MCF 10A (cell line): ENCODE measurements at regions not wholly inside any gene's neighbourhood (a gene's known extent, or its start where the extent isn't known, plus 50 kb on each side); places are given as distances from the start of the nearest gene placed in this dataset.

ENCODE experiments used
- BruUV-seq: library from RNA; stranded (reverse); fragments of 400-500 nt; replicated peaks from 2 replicates; lab custom pipeline; 2021; lab: Mats Ljungman, UMichigan
- CTCF ChIA-PET: fragments of 300-600 bp; sonication (Branson Sonifier 250); formaldehyde crosslinking; extraction: SDS; loops from one replicate; lab custom pipeline; 2021; ENCODE audit warnings: antibody characterized with exemption, inconsistent platforms; lab: Yijun Ruan, JAX
- POLR2A ChIA-PET: fragments of 300-600, 350-650 bp; sonication (Branson Sonifier 250); formaldehyde crosslinking; extraction: SDS; loops from one replicate; lab custom pipeline; 2020; ENCODE audit warnings: antibody characterized with exemption, inconsistent platforms; lab: Yijun Ruan, JAX
- DNase-seq: peaks from one replicate; pipeline ENCODE4 v3.0.0-alpha.2; 2018; ENCODE audit not compliant: unreplicated experiment
- H3K27ac Mint-ChIP-seq: one replicate; pipeline ENCODE4 v1.8.0; 2022; ENCODE audit warnings: mild to moderate bottlenecking, low read depth, mixed read lengths; ENCODE audit not compliant: unreplicated experiment
- H3K27me3 Mint-ChIP-seq: one replicate; pipeline ENCODE4 v1.8.0; 2022; ENCODE audit warnings: mixed read lengths; ENCODE audit not compliant: insufficient read depth, unreplicated experiment
- H3K36me3 Mint-ChIP-seq: one replicate; pipeline ENCODE4 v1.8.0; 2022; ENCODE audit warnings: mild to moderate bottlenecking, moderate library complexity, mixed read lengths; ENCODE audit not compliant: insufficient read depth, unreplicated experiment
- H3K4me1 Mint-ChIP-seq: one replicate; pipeline ENCODE4 v1.8.0; 2022; ENCODE audit warnings: mixed read lengths; ENCODE audit not compliant: insufficient read depth, unreplicated experiment
- H3K4me3 Mint-ChIP-seq: one replicate; pipeline ENCODE4 v1.8.0; 2022; ENCODE audit warnings: mild to moderate bottlenecking, moderate library complexity, mixed read lengths; ENCODE audit not compliant: unreplicated experiment
- H3K9me3 Mint-ChIP-seq: one replicate; pipeline ENCODE4 v1.8.0; 2022; ENCODE audit warnings: mixed read lengths; ENCODE audit not compliant: unreplicated experiment
- intact Hi-C: fragments of 100-400 bp; cut with micrococcal nuclease; formaldehyde crosslinking; loops from 2 replicates; pipeline ENCODE4 v1.14.1; 2022
- TF ChIP-seq, protein P1 (sequence below): fragments of 200-600 bp; IDR thresholded peaks from one replicate; pipeline ENCODE4 v1.8.0; 2022; ENCODE audit warnings: antibody characterized with exemption, mild to moderate bottlenecking; ENCODE audit not compliant: unreplicated experiment

DNA sequence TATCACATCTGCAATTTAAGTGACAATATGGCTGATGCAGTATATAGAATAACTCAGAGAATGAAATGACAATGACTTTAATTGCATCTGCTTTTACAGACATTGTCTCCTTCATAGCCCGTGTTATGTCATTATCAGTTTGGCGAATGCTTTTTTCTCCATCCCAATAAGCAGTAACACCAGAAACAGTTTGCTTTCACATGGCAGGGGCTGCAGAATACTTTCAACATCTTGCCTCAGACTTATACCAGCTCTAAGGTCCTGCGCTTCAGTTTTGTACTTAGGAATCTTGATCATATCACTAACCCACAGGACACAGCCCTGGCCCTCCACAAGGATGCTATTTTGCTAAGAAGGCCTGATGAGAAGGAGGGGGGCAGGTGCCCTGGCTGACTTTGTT lies 49.9 kb upstream of the SPESP1 start:
- Mint-ChIP-seq H3K4me1 (peaks cover 6% of the 10 kb centered on the region), H3K27ac (no peak overlapping the region), H3K4me3 (no peak overlapping the region), H3K36me3 (no peaks in the 10 kb centered on the region), H3K27me3 (no peaks in the 10 kb centered on the region), H3K9me3 (no peaks in the 10 kb centered on the region)
- TF ChIP-seq, protein P1, sequence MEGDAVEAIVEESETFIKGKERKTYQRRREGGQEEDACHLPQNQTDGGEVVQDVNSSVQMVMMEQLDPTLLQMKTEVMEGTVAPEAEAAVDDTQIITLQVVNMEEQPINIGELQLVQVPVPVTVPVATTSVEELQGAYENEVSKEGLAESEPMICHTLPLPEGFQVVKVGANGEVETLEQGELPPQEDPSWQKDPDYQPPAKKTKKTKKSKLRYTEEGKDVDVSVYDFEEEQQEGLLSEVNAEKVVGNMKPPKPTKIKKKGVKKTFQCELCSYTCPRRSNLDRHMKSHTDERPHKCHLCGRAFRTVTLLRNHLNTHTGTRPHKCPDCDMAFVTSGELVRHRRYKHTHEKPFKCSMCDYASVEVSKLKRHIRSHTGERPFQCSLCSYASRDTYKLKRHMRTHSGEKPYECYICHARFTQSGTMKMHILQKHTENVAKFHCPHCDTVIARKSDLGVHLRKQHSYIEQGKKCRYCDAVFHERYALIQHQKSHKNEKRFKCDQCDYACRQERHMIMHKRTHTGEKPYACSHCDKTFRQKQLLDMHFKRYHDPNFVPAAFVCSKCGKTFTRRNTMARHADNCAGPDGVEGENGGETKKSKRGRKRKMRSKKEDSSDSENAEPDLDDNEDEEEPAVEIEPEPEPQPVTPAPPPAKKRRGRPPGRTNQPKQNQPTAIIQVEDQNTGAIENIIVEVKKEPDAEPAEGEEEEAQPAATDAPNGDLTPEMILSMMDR, result no peak
- ChIA-PET POLR2A (no interaction called here), CTCF (interaction anchor here (0.6 to 1.5 kb wide), 3 partner anchors 45 to 326 kb away, joined by 3 to 7 read pairs (median 4); no protein-coding TSS in a partner anchor)
- DNase-seq, result no peak
- no TSS peak for BruUV-seq
- intact Hi-C loops, result no loop called here
